Smooth muscle cell (in vitro differentiated cells): ENCODE measurements at regions not wholly inside any gene's neighbourhood (a gene's known extent, or its start where the extent isn't known, plus 50 kb on each side); places are given as distances from the start of the nearest gene placed in this dataset. TPM values are rescaled to one million over a fixed set of nuclear protein-coding genes. Genes with fewer than 3 reads are reported as not detected.

Source experiments
- DNase-seq: peaks from one replicate; lab custom pipeline; 2025; ENCODE audit not compliant: unreplicated experiment; lab: John Stamatoyannopoulos, UW
- H2AFZ ChIP-seq: fragments of 200-600 bp; sonication (generic); 2 replicates; pipeline ENCODE4 v1.6.0; 2016; ENCODE audit warnings: antibody characterized with exemption, low read depth, mild to moderate bottlenecking
- H3F3A ChIP-seq: fragments of 200-600 bp; sonication (generic); 2 replicates; pipeline ENCODE4 v1.6.0; 2017; ENCODE audit warnings: antibody characterized with exemption, low read depth
- H3K27ac ChIP-seq: fragments of 200-600 bp; sonication (generic); 2 replicates; pipeline ENCODE4 v1.5.1; 2016; ENCODE audit warnings: low read depth, mild to moderate bottlenecking
- H3K27me3 ChIP-seq: fragments of 200-600 bp; sonication (generic); 2 replicates; pipeline ENCODE4 v1.6.1; 2016; ENCODE audit warnings: low read depth, mild to moderate bottlenecking
- H3K36me3 ChIP-seq: fragments of 200-600 bp; sonication (generic); 2 replicates; pipeline ENCODE4 v1.5.1; 2016; ENCODE audit warnings: low read depth
- H3K4me1 ChIP-seq: fragments of 200-600 bp; sonication (generic); 2 replicates; pipeline ENCODE4 v1.5.1; 2016; ENCODE audit warnings: low read depth
- H3K4me2 ChIP-seq: fragments of 200-600 bp; sonication (generic); 2 replicates; pipeline ENCODE4 v1.6.0; 2016; ENCODE audit warnings: mild to moderate bottlenecking
- H3K4me3 ChIP-seq: fragments of 200-600 bp; sonication (generic); 2 replicates; pipeline ENCODE4 v1.5.1; 2016; ENCODE audit warnings: mild to moderate bottlenecking
- H3K79me2 ChIP-seq: fragments of 200-600 bp; sonication (generic); 2 replicates; pipeline ENCODE4 v1.6.0; 2016; ENCODE audit warnings: low read depth, mild to moderate bottlenecking
- H3K9ac ChIP-seq: fragments of 200-600 bp; sonication (generic); 2 replicates; pipeline ENCODE4 v1.6.0; 2016; ENCODE audit warnings: low read depth
- H3K9me3 ChIP-seq: fragments of 200-600 bp; sonication (generic); replicated peaks from 2 replicates; pipeline ENCODE4 v1.5.1; 2016; ENCODE audit warnings: low read depth
- H4K20me1 ChIP-seq: fragments of 200-600 bp; sonication (generic); 2 replicates; pipeline ENCODE4 v1.6.0; 2016; ENCODE audit warnings: low read depth
- WGBS: methylation state at CpG from one replicate; pipeline ENCODE4 v1.1.7; 2016; ENCODE audit warnings: low lambda C conversion rate; 5-methylcytosine and 5-hydroxymethylcytosine counted together
- small RNA-seq: library from RNA; depleted of rRNA; stranded (forward); fragments of <200 nt; gene quantifications from one replicate; pipeline ENCODE3, GENCODE V24; 2014
- TF ChIP-seq, protein P1 (sequence below): fragments of 200-600 bp; sonication (generic); IDR thresholded peaks from 2 replicates; pipeline ENCODE4 v1.5.1; 2017; ENCODE audit warnings: borderline replicate concordance, mild to moderate bottlenecking, antibody characterized with exemption; ENCODE audit not compliant: insufficient read depth, poor library complexity, severe bottlenecking

DNA sequence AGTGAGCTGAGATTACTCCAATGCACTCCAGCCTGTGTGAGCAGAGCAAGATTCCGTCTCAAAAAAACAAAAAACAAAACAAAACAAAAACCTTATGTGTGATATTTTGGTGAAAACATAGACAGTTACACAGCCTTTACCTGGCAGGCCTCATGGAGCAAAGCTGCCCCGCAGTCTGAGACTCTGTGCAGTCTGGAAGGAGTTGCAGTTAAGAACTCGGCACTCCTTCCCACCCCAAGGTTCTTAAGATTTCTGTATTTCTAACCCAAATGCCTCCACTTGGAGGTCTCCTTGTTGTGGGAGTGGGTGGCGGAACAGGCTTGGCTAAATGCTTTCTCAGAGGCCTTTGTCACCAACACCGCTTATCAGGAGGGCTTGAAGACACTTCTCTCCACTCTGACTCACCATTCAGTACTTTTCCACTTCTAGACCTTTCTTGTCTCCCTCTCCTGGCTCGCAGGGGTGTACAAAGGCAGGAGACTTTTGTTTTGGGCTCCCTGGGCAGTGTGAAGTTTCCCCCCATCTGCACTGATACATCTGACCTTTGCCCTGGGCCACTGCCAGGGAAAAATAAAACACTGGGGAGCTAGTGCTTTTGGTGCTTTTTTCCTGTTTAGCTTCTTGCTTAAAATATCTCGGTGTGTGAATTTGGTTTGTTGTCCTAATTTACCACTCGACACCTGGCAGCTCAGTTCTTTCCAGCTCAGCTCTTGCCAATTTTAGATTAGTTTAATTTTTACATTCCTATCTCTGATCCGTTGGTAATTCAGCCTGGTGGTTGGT, 51.3 kb upstream of the MAGI2 start:
- no peak overlapping the region for H3K4me3 ChIP-seq
- DNase-seq, result no peak
- H3K9ac ChIP-seq, result no peak overlapping the region
- H3K27ac ChIP-seq, result peak overlapping the region; percentile 24
- TF ChIP-seq, protein P1, sequence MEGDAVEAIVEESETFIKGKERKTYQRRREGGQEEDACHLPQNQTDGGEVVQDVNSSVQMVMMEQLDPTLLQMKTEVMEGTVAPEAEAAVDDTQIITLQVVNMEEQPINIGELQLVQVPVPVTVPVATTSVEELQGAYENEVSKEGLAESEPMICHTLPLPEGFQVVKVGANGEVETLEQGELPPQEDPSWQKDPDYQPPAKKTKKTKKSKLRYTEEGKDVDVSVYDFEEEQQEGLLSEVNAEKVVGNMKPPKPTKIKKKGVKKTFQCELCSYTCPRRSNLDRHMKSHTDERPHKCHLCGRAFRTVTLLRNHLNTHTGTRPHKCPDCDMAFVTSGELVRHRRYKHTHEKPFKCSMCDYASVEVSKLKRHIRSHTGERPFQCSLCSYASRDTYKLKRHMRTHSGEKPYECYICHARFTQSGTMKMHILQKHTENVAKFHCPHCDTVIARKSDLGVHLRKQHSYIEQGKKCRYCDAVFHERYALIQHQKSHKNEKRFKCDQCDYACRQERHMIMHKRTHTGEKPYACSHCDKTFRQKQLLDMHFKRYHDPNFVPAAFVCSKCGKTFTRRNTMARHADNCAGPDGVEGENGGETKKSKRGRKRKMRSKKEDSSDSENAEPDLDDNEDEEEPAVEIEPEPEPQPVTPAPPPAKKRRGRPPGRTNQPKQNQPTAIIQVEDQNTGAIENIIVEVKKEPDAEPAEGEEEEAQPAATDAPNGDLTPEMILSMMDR, result no peak
- H3K79me2 ChIP-seq, result no peaks in the 10 kb centered on the region
- H4K20me1 ChIP-seq, result no peaks in the 10 kb centered on the region
- no peaks in the 10 kb centered on the region for H3F3A ChIP-seq
- peak overlapping the region; percentile 35 for H3K4me2 ChIP-seq
- peak overlapping the region; percentile 29 for H2AFZ ChIP-seq
- 52% methylated on average over 9 of the region's 9 CpGs for WGBS
- H3K27me3 ChIP-seq, result no peaks in the 10 kb centered on the region
- H3K36me3 ChIP-seq, result no peaks in the 10 kb centered on the region
- H3K9me3 ChIP-seq, result no peaks in the 10 kb centered on the region
- peaks cover 27% of the 10 kb centered on the region for H3K4me1 ChIP-seq

Small RNAs in the stretch of these regions (small RNA-seq; reads per million reads assigned to genes)
- gene RNA5SP234 (not detected), gene RNU6-849P (not detected)
